ENCODE measurements at regions not wholly inside any gene's neighbourhood (a gene's known extent, or its start where the extent isn't known, plus 50 kb on each side); places are given as distances from the start of the nearest gene placed in this dataset.

- ChIA-PET RAD21 (ENCODE audit: low non-redundant PET in 1 of 2, low total read pairs in 2 of 2, uncharacterized antibody in 2 of 2, unreplicated experiment in 2 of 2) (no interaction called here), POLR2A (no interaction called here), CTCF (no interaction called here)
- Histone ChIP-seq H3K9me3 (ENCODE audit: control insufficient read depth in 1 of 2, insufficient read depth in 1 of 2, low read depth in 1 of 2, low read length in 2 of 2) (no peaks in the 10 kb centered on the region), H3K27ac (ENCODE audit: low read depth, low read length) (no peak overlapping the region), H4K20me1 (ENCODE audit: insufficient read depth) (no peaks in the 10 kb centered on the region), H3K36me3 (ENCODE audit: control insufficient read depth in 1 of 2, insufficient read depth in 2 of 2, low read length in 2 of 2) (no peaks in the 10 kb centered on the region), H3K9ac (ENCODE audit: low read length) (no peak overlapping the region), H3K4me1 (ENCODE audit: control insufficient read depth in 1 of 2, insufficient read depth in 2 of 2, low read length in 2 of 2) (peaks cover 0 to 10% of the 10 kb centered on the region in 2 experiments; a peak in 1 of 4 replicates), H2AFZ (ENCODE audit: low read depth, low read length, poor library complexity, severe bottlenecking) (no peak overlapping the region), H3K4me3 (replicated peaks in 1 of 2; ENCODE audit: low read depth in 1 of 2, low read length in 2 of 2) (no peak overlapping the region), H3K9me2 (ENCODE audit: insufficient read depth) (no peaks in the 10 kb centered on the region), H3K79me2 (ENCODE audit: insufficient read depth, low read length) (no peaks in the 10 kb centered on the region), H3K4me2 (ENCODE audit: low read length) (peak overlapping the region; percentile 27), H3K27me3 (ENCODE audit: insufficient read depth, low read length) (no peaks in the 10 kb centered on the region)
- no peak for TF ChIP-seq CTCF (IDR thresholded peaks at IDR 0.05 in 2 of 3, conservative IDR thresholded peaks at IDR 0.05 in 1 of 3; ENCODE audit: borderline replicate concordance in 1 of 3, insufficient read depth in 1 of 3, low read depth in 2 of 3, low read length in 2 of 3)
- no peak for TF ChIP-seq YY1 (IDR thresholded peaks at IDR 0.05; ENCODE audit: extremely low read depth, insufficient replicate concordance, low read depth, low read length)
- TF ChIP-seq POLR2AphosphoS5 (IDR thresholded peaks at IDR 0.05; ENCODE audit: low read depth, low read length), result no peak
- TF ChIP-seq REST (IDR thresholded peaks at IDR 0.05; ENCODE audit: low read depth), result no peak
- no peak for TF ChIP-seq EZH2phosphoT487 (IDR thresholded peaks at IDR 0.05; ENCODE audit: borderline replicate concordance)
- TF ChIP-seq SIN3A (IDR thresholded peaks at IDR 0.05; ENCODE audit: low read depth), result no peak
- no peak for TF ChIP-seq ZBTB33 (IDR thresholded peaks at IDR 0.05; ENCODE audit: extremely low read depth, insufficient replicate concordance, low read length)
- no peak for TF ChIP-seq CBX3 (IDR thresholded peaks at IDR 0.05; ENCODE audit: low read depth)
- no peak for TF ChIP-seq POLR2A (IDR thresholded peaks at IDR 0.05; ENCODE audit: borderline replicate concordance, extremely low read depth, insufficient read depth, insufficient read length)
- no peak for TF ChIP-seq EGR1 (IDR thresholded peaks at IDR 0.05; ENCODE audit: low read depth)
- TF ChIP-seq ZNF274 (IDR thresholded peaks at IDR 0.05; ENCODE audit: low read depth, low read length), result no peak
- TF ChIP-seq ATF3 (IDR thresholded peaks at IDR 0.05), result no peak
- no peak for TF ChIP-seq TCF7L2 (IDR thresholded peaks at IDR 0.05; ENCODE audit: borderline replicate concordance, extremely low read depth, insufficient read depth, insufficient read length)
- no peak for TF ChIP-seq SP1 (IDR thresholded peaks at IDR 0.05; ENCODE audit: low read depth)
- no TSS peak for BruUV-seq (replicated peaks)
- ATAC-seq, result peak; percentile 27; the same call in 1 of the 2 replicates
- intact Hi-C loops (cut with micrococcal nuclease), result no loop called here
- no peak for DNase-seq (ENCODE audit: low read depth, low spot score)
Observed at GRCh38 chrX:65894133-65894532, 145.7 kb downstream of the VSIG4 start.
